ENCODE measurements at regions not wholly inside any gene's neighbourhood (a gene's known extent, or its start where the extent isn't known, plus 50 kb on each side); places are given as distances from the start of the nearest gene placed in this dataset.

DNA sequence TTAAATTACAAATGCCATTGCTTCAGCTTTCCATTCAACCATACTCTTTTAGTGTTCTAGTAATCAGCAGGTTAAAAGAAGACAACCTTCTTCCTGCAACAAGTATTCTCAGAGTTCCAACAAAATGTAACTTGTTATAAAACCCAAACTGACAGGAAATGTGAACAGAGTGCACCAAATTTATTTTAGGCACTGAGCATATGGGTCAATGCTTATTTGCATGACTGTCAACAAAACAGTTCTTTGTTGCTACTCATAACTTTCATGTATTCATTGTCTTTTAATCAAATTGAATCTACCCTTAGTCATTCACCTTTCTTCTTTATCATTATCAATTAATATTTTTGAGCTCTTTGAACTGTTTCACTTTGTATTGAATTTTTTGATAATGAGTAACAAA, 554.1 kb downstream of the DACH1 start:
- no peak overlapping the region for H3K4me3 ChIP-seq
- TF ChIP-seq POLR2A (IDR thresholded peaks at IDR 0.05) = no peak
- TF ChIP-seq, protein P1, sequence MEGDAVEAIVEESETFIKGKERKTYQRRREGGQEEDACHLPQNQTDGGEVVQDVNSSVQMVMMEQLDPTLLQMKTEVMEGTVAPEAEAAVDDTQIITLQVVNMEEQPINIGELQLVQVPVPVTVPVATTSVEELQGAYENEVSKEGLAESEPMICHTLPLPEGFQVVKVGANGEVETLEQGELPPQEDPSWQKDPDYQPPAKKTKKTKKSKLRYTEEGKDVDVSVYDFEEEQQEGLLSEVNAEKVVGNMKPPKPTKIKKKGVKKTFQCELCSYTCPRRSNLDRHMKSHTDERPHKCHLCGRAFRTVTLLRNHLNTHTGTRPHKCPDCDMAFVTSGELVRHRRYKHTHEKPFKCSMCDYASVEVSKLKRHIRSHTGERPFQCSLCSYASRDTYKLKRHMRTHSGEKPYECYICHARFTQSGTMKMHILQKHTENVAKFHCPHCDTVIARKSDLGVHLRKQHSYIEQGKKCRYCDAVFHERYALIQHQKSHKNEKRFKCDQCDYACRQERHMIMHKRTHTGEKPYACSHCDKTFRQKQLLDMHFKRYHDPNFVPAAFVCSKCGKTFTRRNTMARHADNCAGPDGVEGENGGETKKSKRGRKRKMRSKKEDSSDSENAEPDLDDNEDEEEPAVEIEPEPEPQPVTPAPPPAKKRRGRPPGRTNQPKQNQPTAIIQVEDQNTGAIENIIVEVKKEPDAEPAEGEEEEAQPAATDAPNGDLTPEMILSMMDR (IDR thresholded peaks at IDR 0.05) = no peak
- H3K9me3 ChIP-seq = no peaks in the 10 kb centered on the region
- intact Hi-C loops (cut with DNase I) = no loop called here
- no peaks in the 10 kb centered on the region for H3K36me3 ChIP-seq (replicated peaks in 1 of 2; ENCODE audit: insufficient read depth in 1 of 2, low read depth in 2 of 2)
- H3K4me1 ChIP-seq = no peaks in the 10 kb centered on the region
- DNase-seq = no peak
- H3K27me3 ChIP-seq = no peaks in the 10 kb centered on the region
- no peak for ATAC-seq
- no peak overlapping the region for H3K27ac ChIP-seq

DNA sequence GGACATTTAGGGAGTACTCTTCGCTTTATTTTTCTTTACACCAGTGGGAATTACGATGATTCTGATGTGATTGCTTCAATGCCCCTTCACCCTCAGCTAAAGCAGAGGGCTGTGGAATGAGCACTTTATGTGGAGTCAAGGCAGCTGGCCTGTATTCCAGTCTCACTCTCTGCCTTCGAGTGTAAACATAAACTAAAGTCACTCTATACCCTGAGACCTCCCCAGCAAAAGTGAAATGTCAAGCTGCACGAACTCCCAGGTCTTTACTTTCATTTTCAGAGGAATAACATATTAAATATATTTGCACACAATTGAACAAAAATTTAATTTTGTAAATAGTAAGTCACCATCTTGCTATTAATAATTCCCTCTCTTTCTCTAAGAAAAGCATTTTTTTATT, 557.1 kb downstream of the DACH1 start:
- ATAC-seq (no peak), DNase-seq (no peak)
- 59 to 76% methylated on average over 4 of the region's 4 CpGs for WGBS, 2 donors
- TF ChIP-seq, protein P1 (IDR thresholded peaks at IDR 0.05) = no peak
- TF ChIP-seq POLR2A (IDR thresholded peaks at IDR 0.05) = no peak
- Histone ChIP-seq H3K27me3 (no peaks in the 10 kb centered on the region), H3K4me3 (no peak overlapping the region), H3K9me3 (no peaks in the 10 kb centered on the region), H3K36me3 (replicated peaks in 1 of 2; ENCODE audit: insufficient read depth in 1 of 2, low read depth in 2 of 2) (no peaks in the 10 kb centered on the region), H3K27ac (no peak overlapping the region), H3K4me1 (no peaks in the 10 kb centered on the region)
- intact Hi-C loops (cut with DNase I) = no loop called here

DNA sequence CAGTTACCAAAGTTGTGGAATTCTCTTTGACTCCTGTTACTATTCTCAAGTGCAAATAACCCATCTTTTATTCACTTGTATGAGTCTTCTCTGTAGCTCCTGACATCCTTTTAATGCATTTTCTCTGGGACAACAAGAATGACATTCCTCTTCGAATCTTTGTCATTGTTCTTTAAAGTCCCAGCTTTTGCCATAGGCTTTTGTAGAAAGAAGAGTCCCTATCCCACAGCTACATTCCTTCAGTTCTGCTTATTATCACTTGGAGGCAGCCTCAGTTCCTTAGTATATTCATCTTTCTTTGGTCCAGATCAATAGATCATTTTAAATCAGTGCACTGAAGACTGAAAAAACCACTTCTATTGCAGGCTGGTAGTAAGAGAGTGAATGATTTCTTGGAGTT, 560.2 kb downstream of the DACH1 start:
- Histone ChIP-seq H3K27me3 (no peaks in the 10 kb centered on the region), H3K36me3 (replicated peaks in 1 of 2; ENCODE audit: insufficient read depth in 1 of 2, low read depth in 2 of 2) (no peaks in the 10 kb centered on the region), H3K9me3 (no peaks in the 10 kb centered on the region), H3K4me1 (no peaks in the 10 kb centered on the region), H3K4me3 (no peak overlapping the region), H3K27ac (no peak overlapping the region)
- TF ChIP-seq, protein P1 (IDR thresholded peaks at IDR 0.05) = no peak
- TF ChIP-seq POLR2A (IDR thresholded peaks at IDR 0.05) = no peak
- DNase-seq (no peak), ATAC-seq (no peak)
- intact Hi-C loops (cut with DNase I) = no loop called here
- 48 to 53% methylated on average over 1 of the region's 1 CpG for WGBS, 2 donors

DNA sequence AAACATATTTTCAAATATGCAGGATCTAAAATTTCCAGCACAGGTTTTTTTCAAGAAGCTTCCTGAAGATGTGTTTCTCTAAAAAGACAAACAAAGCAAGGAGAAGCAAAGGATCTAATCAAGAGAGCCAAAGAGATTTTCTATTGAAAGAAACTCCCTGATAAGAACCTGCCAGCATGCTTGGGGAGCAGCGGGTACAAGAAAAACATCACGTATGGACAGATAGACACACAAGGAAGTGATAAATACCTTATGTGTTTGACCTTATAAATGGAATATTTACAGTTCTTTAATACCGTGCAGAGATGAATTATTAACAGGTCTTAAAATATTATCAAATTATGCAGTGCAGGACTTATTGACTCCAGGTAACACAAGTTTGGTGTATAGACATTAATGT, 562.1 kb downstream of the DACH1 start:
- ATAC-seq = no peak
- Histone ChIP-seq H3K36me3 (replicated peaks in 1 of 2; ENCODE audit: insufficient read depth in 1 of 2, low read depth in 2 of 2) (no peaks in the 10 kb centered on the region), H3K27me3 (no peaks in the 10 kb centered on the region), H3K27ac (no peak overlapping the region), H3K4me1 (no peaks in the 10 kb centered on the region), H3K9me3 (no peaks in the 10 kb centered on the region), H3K4me3 (no peak overlapping the region)
- no peak for DNase-seq
- intact Hi-C loops (cut with DNase I) = no loop called here
- TF ChIP-seq, protein P1 (IDR thresholded peaks at IDR 0.05) = no peak
- no peak for TF ChIP-seq POLR2A (IDR thresholded peaks at IDR 0.05)
- 13 to 18% methylated on average over 3 of the region's 3 CpGs for WGBS, 2 donors

DNA sequence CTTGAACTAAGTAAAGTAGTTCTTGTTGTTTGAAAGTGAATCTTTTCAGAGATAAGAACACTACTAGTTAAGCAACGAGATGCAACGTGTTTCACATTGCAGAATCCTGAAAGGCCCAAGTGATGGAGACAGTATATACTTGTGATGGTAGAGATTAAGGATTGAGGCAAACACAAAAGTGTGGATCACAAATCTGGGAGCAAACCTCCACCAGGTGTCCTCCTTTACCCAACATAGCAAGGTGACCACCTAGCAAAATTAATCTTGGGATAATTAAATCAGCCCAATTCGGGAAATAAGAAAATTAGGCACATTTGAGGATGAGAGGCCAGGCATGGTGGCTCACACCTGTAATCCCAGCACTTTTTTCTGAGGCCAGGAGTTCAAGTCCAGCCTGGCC, 563.9 kb downstream of the DACH1 start:
- intact Hi-C loops (cut with DNase I) = no loop called here
- no peak for ATAC-seq
- H3K4me1 ChIP-seq = no peaks in the 10 kb centered on the region
- H3K9me3 ChIP-seq = no peaks in the 10 kb centered on the region
- WGBS, 2 donors = 38% methylated on average over 3 of the region's 3 CpGs
- TF ChIP-seq, protein P1 (IDR thresholded peaks at IDR 0.05) = peak in 3 of 7 experiments; percentile 19 to 26 (median 22)
- TF ChIP-seq POLR2A (IDR thresholded peaks at IDR 0.05) = no peak
- H3K4me3 ChIP-seq = no peak overlapping the region
- H3K27me3 ChIP-seq = no peaks in the 10 kb centered on the region
- H3K27ac ChIP-seq = no peak overlapping the region
- no peak for DNase-seq
- no peaks in the 10 kb centered on the region for H3K36me3 ChIP-seq (replicated peaks in 1 of 2; ENCODE audit: insufficient read depth in 1 of 2, low read depth in 2 of 2)
